ENCODE measurements at regions not wholly inside any gene's neighbourhood (a gene's known extent, or its start where the extent isn't known, plus 50 kb on each side); places are given as distances from the start of the nearest gene placed in this dataset.

GRCh38 chrX:39990388-39990787 lies 107.4 kb downstream of the BCOR start:
- TF ChIP-seq ZNF274 (IDR thresholded peaks at IDR 0.05; ENCODE audit: low read depth, low read length) (no peak), YY1 (IDR thresholded peaks at IDR 0.05; ENCODE audit: insufficient read depth, insufficient read length) (no peak), SUZ12 (IDR thresholded peaks at IDR 0.05; ENCODE audit: extremely low read depth, insufficient read depth, insufficient read length) (no peak)

Measured in NT2/D1 (cell line).